Esophagus muscularis mucosa (tissue), 4 donors: ENCODE measurements at regions not wholly inside any gene's neighbourhood (a gene's known extent, or its start where the extent isn't known, plus 50 kb on each side); places are given as distances from the start of the nearest gene placed in this dataset.

ENCODE experiments used
- CTCF ChIP-seq, 3 experiments: fragments of 200-600 bp in 2 of 3; fragments of 450-650 bp in 1 of 3; sonication (generic) in 2 of 3; IDR thresholded peaks; one replicate each; pipeline ENCODE4 v1.5.1; 2017 to 2019; ENCODE audit warnings: antibody characterized with exemption in 3 of 3, mild to moderate bottlenecking in 2 of 3, moderate library complexity in 1 of 3
- EP300 ChIP-seq: sonication (generic); formaldehyde crosslinking; IDR thresholded peaks from one replicate; pipeline ENCODE4 v1.6.1; 2017; ENCODE audit warnings: antibody characterized with exemption
- POLR2A ChIP-seq: fragments of 450-650 bp; IDR thresholded peaks from one replicate; pipeline ENCODE4 v1.6.1; 2017; ENCODE audit warnings: antibody characterized with exemption, moderate library complexity, mild to moderate bottlenecking, low read depth

- TF ChIP-seq CTCF (IDR thresholded peaks at IDR 0.05) (no peak), POLR2A (no peak), EP300 (no peak)
Measured at GRCh38 chr2:155431004-155431507, 732.6 kb downstream of the KCNJ3 start.
